HG03280 (cell line): ENCODE measurements at regions not wholly inside any gene's neighbourhood (a gene's known extent, or its start where the extent isn't known, plus 50 kb on each side); places are given as distances from the start of the nearest gene placed in this dataset.
A peak's percentile ranks its signal among the peaks of the same experiment; 100 is the strongest.
"Not testable (repeated sequence)": the region's sequence is repeated elsewhere in the genome, so short reads cannot be mapped to it uniquely, and the experiment has no call there.

Source experiments
- ATAC-seq: cut with Tn5 transposase; IDR thresholded peaks from one replicate; pipeline ENCODE4 v1.9.1; 2021; ENCODE audit warnings: mild to moderate bottlenecking, moderate library complexity; ENCODE audit not compliant: unreplicated experiment

GRCh38 chr1:55448261-55448660, 233.1 kb upstream of the USP24 start:
- no peak for ATAC-seq

GRCh38 chr1:55447488-55447887, 232.3 kb upstream of the USP24 start:
- ATAC-seq = no peak

- ATAC-seq = no peak
Observed at GRCh38 chr1:55446351-55446750, 231.2 kb upstream of the USP24 start.

GRCh38 chr1:55445416-55445815, 230.3 kb upstream of the USP24 start:
- ATAC-seq = peak; percentile 59

- no peak for ATAC-seq
Observed at GRCh38 chr1:55444667-55445066, 229.5 kb upstream of the USP24 start.

GRCh38 chr1:55443175-55443915, 228.2 kb upstream of the USP24 start:
- ATAC-seq = no peak

GRCh38 chr1:55441489-55441888, 226.3 kb upstream of the USP24 start:
- ATAC-seq = no peak

- ATAC-seq = no peak
Observed at GRCh38 chr1:55437692-55438091, 222.5 kb upstream of the USP24 start.

GRCh38 chr1:55430720-55431119, 215.6 kb upstream of the USP24 start:
- not testable (repeated sequence) for ATAC-seq

GRCh38 chr1:55430206-55430605, 215.0 kb upstream of the USP24 start:
- not testable (repeated sequence) for ATAC-seq

GRCh38 chr1:55428944-55429931, 214.1 kb upstream of the USP24 start:
- no peak for ATAC-seq

- ATAC-seq = no peak
Observed at GRCh38 chr1:55428231-55428630, 213.1 kb upstream of the USP24 start.

- ATAC-seq = no peak
Observed at GRCh38 chr1:55427606-55428005, 212.4 kb upstream of the USP24 start.

- ATAC-seq = no peak
Observed at GRCh38 chr1:55426619-55427018, 211.5 kb upstream of the USP24 start.

GRCh38 chr1:55426156-55426555, 211.0 kb upstream of the USP24 start:
- ATAC-seq = no peak

GRCh38 chr1:55425310-55425930, 210.3 kb upstream of the USP24 start:
- no peak for ATAC-seq

GRCh38 chr1:55423376-55423775, 208.2 kb upstream of the USP24 start:
- no peak for ATAC-seq

GRCh38 chr1:55420929-55421716, 206.0 kb upstream of the USP24 start:
- no peak for ATAC-seq

- ATAC-seq = no peak
Observed at GRCh38 chr1:55420026-55420425, 204.9 kb upstream of the USP24 start.

- ATAC-seq = no peak
Observed at GRCh38 chr1:55418208-55419000, 203.2 kb upstream of the USP24 start.
